Esophagus muscularis mucosa (tissue), 3 donors: ENCODE measurements at regions not wholly inside any gene's neighbourhood (a gene's known extent, or its start where the extent isn't known, plus 50 kb on each side); places are given as distances from the start of the nearest gene placed in this dataset.

Experiments
- CTCF ChIP-seq, 3 experiments: fragments of 200-600 bp in 2 of 3; fragments of 450-650 bp in 1 of 3; sonication (generic) in 2 of 3; IDR thresholded peaks; one replicate each; pipeline ENCODE4 v1.5.1; 2017 to 2019; ENCODE audit warnings: antibody characterized with exemption in 3 of 3, mild to moderate bottlenecking in 2 of 3, moderate library complexity in 1 of 3
- EP300 ChIP-seq: sonication (generic); formaldehyde crosslinking; IDR thresholded peaks from one replicate; pipeline ENCODE4 v1.6.1; 2017; ENCODE audit warnings: antibody characterized with exemption

- TF ChIP-seq EP300, result no peak
- no peak for TF ChIP-seq CTCF (IDR thresholded peaks at IDR 0.05)
Observed at GRCh38 chrX:142040906-142041305, 137.2 kb downstream of the MAGEC1 start.
